AG04450 (cell line): ENCODE measurements at regions not wholly inside any gene's neighbourhood (a gene's known extent, or its start where the extent isn't known, plus 50 kb on each side); places are given as distances from the start of the nearest gene placed in this dataset.

Source experiments
- CTCF ChIA-PET: fragments of 300-600, 350-600 bp; formaldehyde crosslinking; extraction: SDS; loops from one replicate; lab custom pipeline; 2022; ENCODE audit warnings: antibody characterized with exemption, inconsistent platforms; lab: Charles Lee
- POLR2A ChIA-PET: fragments of 350-600 bp; formaldehyde crosslinking; extraction: SDS; loops from one replicate; lab custom pipeline; 2021; ENCODE audit warnings: antibody characterized with exemption, inconsistent platforms; lab: Yijun Ruan, JAX
- DNase-seq: peaks from one replicate; pipeline ENCODE4 v3.0.0-alpha.2; 2011; ENCODE audit warnings: low read depth, low spot score
- H3K27ac ChIP-seq: one replicate; pipeline ENCODE4 v1.5.1; 2012; ENCODE audit warnings: low read depth, low read length, control low read depth
- H3K27me3 ChIP-seq: one replicate; pipeline ENCODE4 v1.6.0; 2012; ENCODE audit warnings: low read length; ENCODE audit not compliant: control insufficient read depth, insufficient read depth
- H3K4me3 ChIP-seq: 2 replicates; pipeline ENCODE4 v1.5.1; 2011; ENCODE audit warnings: mild to moderate bottlenecking, low read depth, low read length, control low read depth
- H3K9me3 ChIP-seq: 2 replicates; pipeline ENCODE4 v1.5.1; 2012; ENCODE audit warnings: low read length; ENCODE audit not compliant: control insufficient read depth, insufficient read depth
- TF ChIP-seq, protein P1 (sequence below): IDR thresholded peaks from 2 replicates; pipeline ENCODE4 v1.5.1; 2011; ENCODE audit warnings: low read depth, low read length, control low read depth, inconsistent platforms

DNA sequence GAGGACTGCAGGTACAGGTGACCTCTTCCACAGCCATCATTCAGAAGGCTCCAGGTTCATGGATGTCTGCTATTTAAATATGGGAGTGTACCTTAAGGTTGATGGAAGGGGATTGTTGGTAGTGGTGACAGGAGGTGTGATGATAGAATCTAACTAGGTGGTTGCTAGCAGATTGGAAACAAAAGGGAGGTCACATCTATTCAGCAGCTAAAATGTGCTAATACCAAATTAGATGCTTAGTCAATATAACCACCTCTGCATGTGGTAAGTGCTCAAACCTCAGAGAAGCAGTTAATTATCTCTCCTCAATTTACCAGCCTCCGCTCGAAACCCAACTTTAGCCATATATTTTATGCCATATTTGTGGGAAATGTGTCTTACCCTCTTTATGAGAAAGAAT lies 98.7 kb upstream of the CCSER1 start:
- H3K27me3 ChIP-seq, result no peaks in the 10 kb centered on the region
- ChIA-PET POLR2A (no interaction called here), CTCF (no interaction called here)
- DNase-seq, result no peak
- H3K9me3 ChIP-seq, result no peaks in the 10 kb centered on the region
- H3K4me3 ChIP-seq, result no peak overlapping the region
- no peak overlapping the region for H3K27ac ChIP-seq
- TF ChIP-seq, protein P1, sequence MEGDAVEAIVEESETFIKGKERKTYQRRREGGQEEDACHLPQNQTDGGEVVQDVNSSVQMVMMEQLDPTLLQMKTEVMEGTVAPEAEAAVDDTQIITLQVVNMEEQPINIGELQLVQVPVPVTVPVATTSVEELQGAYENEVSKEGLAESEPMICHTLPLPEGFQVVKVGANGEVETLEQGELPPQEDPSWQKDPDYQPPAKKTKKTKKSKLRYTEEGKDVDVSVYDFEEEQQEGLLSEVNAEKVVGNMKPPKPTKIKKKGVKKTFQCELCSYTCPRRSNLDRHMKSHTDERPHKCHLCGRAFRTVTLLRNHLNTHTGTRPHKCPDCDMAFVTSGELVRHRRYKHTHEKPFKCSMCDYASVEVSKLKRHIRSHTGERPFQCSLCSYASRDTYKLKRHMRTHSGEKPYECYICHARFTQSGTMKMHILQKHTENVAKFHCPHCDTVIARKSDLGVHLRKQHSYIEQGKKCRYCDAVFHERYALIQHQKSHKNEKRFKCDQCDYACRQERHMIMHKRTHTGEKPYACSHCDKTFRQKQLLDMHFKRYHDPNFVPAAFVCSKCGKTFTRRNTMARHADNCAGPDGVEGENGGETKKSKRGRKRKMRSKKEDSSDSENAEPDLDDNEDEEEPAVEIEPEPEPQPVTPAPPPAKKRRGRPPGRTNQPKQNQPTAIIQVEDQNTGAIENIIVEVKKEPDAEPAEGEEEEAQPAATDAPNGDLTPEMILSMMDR, result no peak

DNA sequence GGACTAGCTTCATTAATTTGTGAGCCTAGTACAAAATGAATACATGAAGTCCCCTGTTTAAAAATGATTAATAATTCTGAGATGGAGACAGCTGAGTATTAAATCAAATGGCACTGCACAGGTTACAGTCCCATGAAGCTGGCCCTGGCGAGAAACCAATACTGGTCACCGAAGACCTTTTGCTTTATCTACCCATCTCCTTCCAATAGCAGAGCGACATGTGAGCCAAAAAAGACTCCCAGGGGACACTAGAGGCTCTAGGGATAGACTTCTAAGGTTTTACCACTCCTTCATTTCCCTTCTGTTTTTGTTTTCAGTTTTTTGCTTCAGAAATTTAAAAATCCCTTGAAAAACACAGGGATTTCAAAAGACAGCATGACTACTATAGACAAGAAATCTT lies 97.0 kb upstream of the CCSER1 start:
- ChIA-PET POLR2A (interaction anchor here (0.6 kb wide), 1 partner anchor 9 kb away, joined by 3 read pairs; no protein-coding TSS in a partner anchor), CTCF (no interaction called here)
- Histone ChIP-seq H3K4me3 (no peak overlapping the region), H3K27me3 (no peaks in the 10 kb centered on the region), H3K27ac (no peak overlapping the region), H3K9me3 (no peaks in the 10 kb centered on the region)
- DNase-seq, result no peak
- TF ChIP-seq, protein P1, result no peak

GRCh38 chr4:90030953-90031352 lies 96.2 kb upstream of the CCSER1 start:
- no peak for DNase-seq
- TF ChIP-seq, protein P1, result no peak
- Histone ChIP-seq H3K27ac (no peak overlapping the region), H3K9me3 (no peaks in the 10 kb centered on the region), H3K4me3 (no peak overlapping the region), H3K27me3 (no peaks in the 10 kb centered on the region)
- ChIA-PET POLR2A (no interaction called here), CTCF (no interaction called here)

DNA sequence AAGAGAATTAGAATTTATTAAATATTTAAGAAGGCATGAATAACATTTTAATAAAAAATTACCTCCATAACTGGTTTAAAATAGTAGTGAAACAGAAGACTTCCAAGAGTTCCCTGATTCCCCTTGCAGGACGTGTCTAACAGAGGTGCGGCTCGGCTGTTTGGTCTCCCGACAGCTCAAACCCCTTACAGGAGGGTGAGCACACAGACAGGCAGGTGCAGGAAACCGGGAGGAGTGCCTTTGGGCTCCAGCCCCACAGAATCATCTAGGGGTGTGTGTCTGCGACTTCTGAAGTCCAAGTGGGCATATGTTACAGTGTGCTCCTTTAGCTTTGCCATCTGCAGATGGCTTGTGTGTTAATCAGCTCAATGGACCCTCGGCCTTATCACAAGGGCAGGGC lies 88.1 kb upstream of the CCSER1 start:
- ChIA-PET CTCF (no interaction called here), POLR2A (no interaction called here)
- Histone ChIP-seq H3K27me3 (no peaks in the 10 kb centered on the region), H3K9me3 (no peaks in the 10 kb centered on the region), H3K4me3 (no peak overlapping the region), H3K27ac (no peak overlapping the region)
- TF ChIP-seq, protein P1, result no peak
- no peak for DNase-seq

DNA sequence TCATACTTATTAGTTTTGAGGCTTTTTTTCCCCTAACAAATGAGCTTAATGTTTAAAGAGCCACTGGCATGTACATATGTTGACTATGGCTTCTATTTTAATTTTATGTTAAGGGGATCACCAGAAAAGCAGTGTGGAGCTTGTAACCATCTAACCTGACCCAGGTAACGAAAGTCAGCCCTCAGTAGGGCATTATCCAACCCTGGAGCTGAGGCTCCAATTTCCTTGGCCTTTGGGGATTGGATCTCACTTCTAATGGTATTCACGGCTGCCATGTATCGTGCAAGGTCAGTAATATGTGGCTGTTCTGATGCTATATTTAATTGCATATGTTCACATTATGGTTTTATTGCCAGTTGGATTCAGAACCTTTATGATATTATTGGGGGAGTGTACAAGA lies 75.2 kb upstream of the CCSER1 start:
- Histone ChIP-seq H3K27ac (no peak overlapping the region), H3K9me3 (no peaks in the 10 kb centered on the region), H3K27me3 (no peaks in the 10 kb centered on the region), H3K4me3 (no peak overlapping the region)
- ChIA-PET CTCF (no interaction called here), POLR2A (no interaction called here)
- TF ChIP-seq, protein P1, result no peak
- DNase-seq, result no peak
